Skeletal muscle satellite cell (primary cell): ENCODE measurements at regions not wholly inside any gene's neighbourhood (a gene's known extent, or its start where the extent isn't known, plus 50 kb on each side); places are given as distances from the start of the nearest gene placed in this dataset.

Experiments
- H3K27me3 ChIP-seq: 2 replicates; pipeline ENCODE4 v1.7.0; 2013; ENCODE audit warnings: low read length; ENCODE audit not compliant: control insufficient read depth, insufficient read depth
- H3K36me3 ChIP-seq: 2 replicates; pipeline ENCODE4 v1.7.0; 2013; ENCODE audit warnings: mild to moderate bottlenecking, control low read depth, low read length; ENCODE audit not compliant: insufficient read depth
- H3K4me1 ChIP-seq: 2 replicates; pipeline ENCODE4 v1.7.0; 2013; ENCODE audit warnings: low read length; ENCODE audit not compliant: control insufficient read depth, insufficient read depth
- H3K4me2 ChIP-seq: 2 replicates; pipeline ENCODE4 v1.7.0; 2013; ENCODE audit warnings: mild to moderate bottlenecking, low read length
- H3K4me3 ChIP-seq: 2 replicates; pipeline ENCODE4 v1.7.0; 2013; ENCODE audit warnings: low read length
- H3K9ac ChIP-seq: 2 replicates; pipeline ENCODE4 v1.7.0; 2013; ENCODE audit warnings: mild to moderate bottlenecking, low read depth, low read length, moderate library complexity
- H3K9me3 ChIP-seq: replicated peaks from 2 replicates; pipeline ENCODE4 v1.7.0; 2013; ENCODE audit warnings: mild to moderate bottlenecking, control low read depth, low read length

DNA sequence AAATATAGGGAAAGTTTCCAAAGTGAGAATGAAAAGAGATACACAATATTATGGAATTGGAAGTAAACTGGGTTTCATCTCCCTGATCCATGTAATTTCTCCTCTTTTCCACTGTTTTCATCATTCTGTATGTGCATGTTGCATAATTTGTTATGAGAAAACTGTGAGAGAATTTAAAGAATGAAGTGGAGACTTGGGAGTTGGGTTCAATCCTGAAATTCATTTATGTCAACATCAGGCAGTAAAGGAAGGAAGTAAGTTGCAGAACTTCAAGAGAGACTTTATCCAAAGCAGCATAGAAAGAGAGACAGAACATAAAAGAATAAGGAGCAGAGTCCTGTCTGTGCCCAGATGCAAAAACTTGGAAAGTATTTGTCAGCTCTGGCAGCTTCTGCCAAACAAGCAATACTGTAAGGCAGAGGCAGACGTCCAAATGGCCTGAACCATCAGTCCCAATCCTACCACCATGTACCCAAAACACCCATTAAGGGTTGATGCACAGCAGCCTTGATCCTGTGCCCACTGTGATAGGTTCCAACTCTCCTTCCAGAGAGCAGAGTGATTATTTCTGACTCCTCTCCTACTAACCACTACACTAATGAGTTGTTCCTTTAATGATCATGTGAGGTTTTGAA, 425.3 kb upstream of the CDH6 start:
- H3K36me3 ChIP-seq = no peaks in the 10 kb centered on the region
- H3K27me3 ChIP-seq = no peaks in the 10 kb centered on the region
- no peak overlapping the region for H3K4me2 ChIP-seq
- no peak overlapping the region for H3K4me3 ChIP-seq
- H3K9me3 ChIP-seq = no peaks in the 10 kb centered on the region
- no peak overlapping the region for H3K9ac ChIP-seq
- H3K4me1 ChIP-seq = no peaks in the 10 kb centered on the region

DNA sequence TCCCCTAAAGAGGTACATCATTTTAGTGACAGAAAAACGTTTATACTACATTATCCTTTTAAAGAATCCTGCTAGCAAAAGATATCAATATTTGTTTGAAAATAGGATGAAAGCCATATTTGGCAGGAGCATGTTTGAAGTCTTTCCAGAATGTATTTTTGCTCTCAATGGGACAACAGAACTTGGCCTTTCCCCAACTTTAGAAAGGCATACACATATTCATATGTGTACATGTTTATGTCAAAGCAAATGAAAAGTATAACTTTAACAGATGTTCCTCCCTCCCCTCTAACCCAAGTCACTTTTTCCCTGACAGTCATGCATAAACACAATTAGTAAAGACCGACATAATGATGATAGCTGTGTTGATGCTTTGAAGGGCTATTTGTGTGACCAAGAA, 427.8 kb upstream of the CDH6 start:
- Histone ChIP-seq H3K36me3 (no peaks in the 10 kb centered on the region), H3K4me2 (no peak overlapping the region), H3K4me3 (no peak overlapping the region), H3K4me1 (no peaks in the 10 kb centered on the region), H3K9me3 (no peaks in the 10 kb centered on the region), H3K9ac (no peak overlapping the region), H3K27me3 (no peaks in the 10 kb centered on the region)

DNA sequence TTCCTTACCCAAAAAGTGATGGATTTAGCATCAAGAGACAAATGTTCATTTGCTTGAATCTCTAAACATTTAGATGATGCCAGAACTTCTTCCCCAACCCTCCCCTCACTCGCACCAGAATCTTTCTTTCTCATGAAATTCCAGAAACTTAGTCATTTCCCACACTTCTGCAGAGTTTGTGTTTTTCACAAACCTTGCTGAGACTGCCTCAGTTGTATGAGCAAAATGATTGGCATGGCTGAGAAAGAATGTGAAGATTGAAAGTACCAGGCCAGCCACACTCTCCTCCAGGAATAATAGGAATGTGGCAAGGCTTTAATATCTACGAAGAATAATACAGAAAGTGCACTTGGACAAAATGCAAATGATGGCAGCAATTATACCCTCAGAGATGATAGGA, 428.3 kb upstream of the CDH6 start:
- no peak overlapping the region for H3K9ac ChIP-seq
- no peaks in the 10 kb centered on the region for H3K4me1 ChIP-seq
- no peak overlapping the region for H3K4me3 ChIP-seq
- H3K27me3 ChIP-seq = no peaks in the 10 kb centered on the region
- H3K36me3 ChIP-seq = no peaks in the 10 kb centered on the region
- no peak overlapping the region for H3K4me2 ChIP-seq
- no peaks in the 10 kb centered on the region for H3K9me3 ChIP-seq

DNA sequence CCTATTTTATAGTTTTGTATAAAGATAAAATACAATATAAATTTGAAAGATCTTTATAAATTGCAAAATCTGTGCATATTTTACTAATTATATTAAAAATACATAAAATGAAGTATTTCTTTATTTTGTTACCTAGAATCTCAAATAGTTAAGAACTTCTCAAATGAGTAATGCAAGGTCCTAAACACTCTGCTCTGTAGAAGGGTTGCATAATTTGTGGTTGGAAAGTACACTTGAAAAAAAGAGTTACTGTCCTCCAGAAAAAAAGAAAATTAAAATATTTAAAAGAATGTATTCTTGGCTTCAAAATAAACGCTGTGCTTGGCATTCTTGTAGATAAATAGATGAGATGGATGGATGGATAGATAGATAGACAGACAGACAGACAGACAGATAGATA, 428.8 kb upstream of the CDH6 start:
- Histone ChIP-seq H3K27me3 (no peaks in the 10 kb centered on the region), H3K4me2 (no peak overlapping the region), H3K9ac (no peak overlapping the region), H3K9me3 (no peaks in the 10 kb centered on the region), H3K36me3 (no peaks in the 10 kb centered on the region), H3K4me3 (no peak overlapping the region), H3K4me1 (no peaks in the 10 kb centered on the region)

DNA sequence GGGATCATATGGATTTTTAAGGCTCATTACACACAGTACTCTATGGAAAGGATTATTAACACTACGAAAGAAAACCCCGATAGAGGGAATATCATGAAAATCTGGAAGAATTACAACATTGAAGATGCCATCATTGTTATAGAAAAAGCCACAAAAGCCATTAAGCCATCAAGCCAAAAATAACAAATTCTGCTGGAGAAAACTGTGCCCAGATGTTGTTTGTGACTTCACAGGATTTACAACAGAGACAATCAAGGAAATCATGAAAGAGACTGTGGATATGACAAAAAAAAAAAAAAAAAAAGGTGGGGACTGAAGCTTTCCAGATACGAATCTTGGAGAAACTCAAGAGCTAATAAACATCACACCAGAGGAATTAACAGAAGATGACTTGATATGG, 433.8 kb upstream of the CDH6 start:
- Histone ChIP-seq H3K4me2 (no peak overlapping the region), H3K4me1 (no peaks in the 10 kb centered on the region), H3K9me3 (no peaks in the 10 kb centered on the region), H3K4me3 (no peak overlapping the region), H3K36me3 (no peaks in the 10 kb centered on the region), H3K27me3 (no peaks in the 10 kb centered on the region), H3K9ac (no peak overlapping the region)

DNA sequence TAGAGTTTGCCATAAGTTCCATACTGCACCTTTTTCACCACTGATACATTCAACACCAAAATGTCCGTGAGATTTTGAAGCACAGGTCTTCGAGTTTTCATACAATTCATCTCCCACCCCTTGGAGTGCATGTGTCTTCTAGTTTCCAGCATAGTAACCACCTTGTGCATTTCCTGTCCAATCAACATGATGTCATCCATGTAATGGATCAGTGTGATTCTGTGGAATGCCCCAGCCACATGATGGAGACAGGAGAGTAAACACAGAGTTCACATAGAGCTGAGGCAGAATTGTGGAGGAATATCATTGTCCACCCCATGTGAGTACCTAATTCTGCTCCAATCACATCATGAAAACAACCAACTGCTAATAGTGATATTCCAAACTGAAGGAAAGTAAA, 441.5 kb upstream of the CDH6 start:
- Histone ChIP-seq H3K4me3 (no peak overlapping the region), H3K4me1 (no peaks in the 10 kb centered on the region), H3K4me2 (no peak overlapping the region), H3K36me3 (no peaks in the 10 kb centered on the region), H3K27me3 (no peaks in the 10 kb centered on the region), H3K9me3 (peaks cover 15% of the 10 kb centered on the region), H3K9ac (no peak overlapping the region)

DNA sequence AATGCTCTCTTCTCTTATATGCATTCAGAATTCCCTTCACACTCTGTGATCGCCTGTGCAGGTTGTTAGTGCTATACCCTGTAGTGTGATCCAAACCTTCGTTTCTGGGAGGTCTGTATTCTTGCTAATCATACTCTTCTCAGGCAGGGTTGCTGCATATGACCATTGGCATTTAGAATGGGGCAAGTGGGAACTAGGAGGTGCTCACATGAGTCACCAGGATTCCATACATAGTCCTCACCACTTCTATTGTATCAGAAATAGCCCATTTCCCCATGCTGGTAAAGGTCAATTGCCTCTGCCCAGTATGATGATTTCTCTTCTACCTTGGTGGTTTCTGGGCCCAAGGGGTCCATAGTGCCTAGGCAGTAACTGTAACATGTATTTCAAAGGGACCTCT, 443.5 kb upstream of the CDH6 start:
- H3K36me3 ChIP-seq = no peaks in the 10 kb centered on the region
- no peaks in the 10 kb centered on the region for H3K27me3 ChIP-seq
- no peaks in the 10 kb centered on the region for H3K4me1 ChIP-seq
- H3K9ac ChIP-seq = no peak overlapping the region
- H3K4me3 ChIP-seq = no peak overlapping the region
- no peak overlapping the region for H3K4me2 ChIP-seq
- H3K9me3 ChIP-seq = peaks cover 15% of the 10 kb centered on the region

DNA sequence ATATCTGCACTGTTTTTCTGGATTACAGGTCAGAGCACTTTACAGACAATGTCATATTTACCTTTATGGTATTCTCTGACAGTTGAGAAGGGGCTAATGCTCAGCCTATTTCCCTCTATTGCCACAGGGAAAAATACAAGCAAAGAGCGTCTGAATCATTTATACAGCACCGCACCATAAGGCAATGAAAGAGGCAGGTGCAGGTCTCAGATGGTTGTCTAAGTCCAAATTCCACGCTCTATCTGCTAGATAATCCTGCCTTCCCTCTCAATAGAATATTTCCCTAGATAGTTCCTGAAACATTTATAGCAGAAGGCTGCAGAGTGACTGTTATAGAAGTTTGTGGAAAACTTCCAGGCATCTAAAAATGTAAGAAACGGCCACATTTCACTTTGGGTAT, 446.1 kb upstream of the CDH6 start:
- H3K9ac ChIP-seq = no peak overlapping the region
- H3K4me3 ChIP-seq = no peak overlapping the region
- H3K4me2 ChIP-seq = no peak overlapping the region
- no peaks in the 10 kb centered on the region for H3K36me3 ChIP-seq
- peaks cover 15% of the 10 kb centered on the region for H3K9me3 ChIP-seq
- H3K27me3 ChIP-seq = no peaks in the 10 kb centered on the region
- H3K4me1 ChIP-seq = no peaks in the 10 kb centered on the region

DNA sequence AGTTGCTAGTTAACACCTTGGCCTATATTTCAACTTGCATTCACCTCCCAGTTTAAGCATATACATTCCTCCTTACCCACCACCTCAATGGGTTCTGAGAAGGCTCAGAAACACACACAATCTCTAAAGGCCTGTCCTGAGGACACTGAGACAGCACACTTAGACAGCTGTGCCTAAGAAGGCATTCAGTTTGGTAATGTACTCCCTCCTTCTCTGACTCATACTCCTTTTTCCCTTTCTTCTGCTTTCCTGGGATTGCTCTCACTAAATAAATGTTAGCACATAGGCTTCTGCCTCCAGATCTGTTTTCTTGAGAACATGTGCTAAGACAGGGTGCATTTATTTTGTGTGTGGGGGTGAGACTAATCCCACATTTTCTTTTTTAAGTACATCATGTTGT, 456.8 kb upstream of the CDH6 start:
- no peak overlapping the region for H3K4me2 ChIP-seq
- H3K4me1 ChIP-seq = no peaks in the 10 kb centered on the region
- H3K27me3 ChIP-seq = no peaks in the 10 kb centered on the region
- peaks cover 5% of the 10 kb centered on the region for H3K9me3 ChIP-seq
- H3K36me3 ChIP-seq = no peaks in the 10 kb centered on the region
- no peak overlapping the region for H3K4me3 ChIP-seq
- no peak overlapping the region for H3K9ac ChIP-seq

DNA sequence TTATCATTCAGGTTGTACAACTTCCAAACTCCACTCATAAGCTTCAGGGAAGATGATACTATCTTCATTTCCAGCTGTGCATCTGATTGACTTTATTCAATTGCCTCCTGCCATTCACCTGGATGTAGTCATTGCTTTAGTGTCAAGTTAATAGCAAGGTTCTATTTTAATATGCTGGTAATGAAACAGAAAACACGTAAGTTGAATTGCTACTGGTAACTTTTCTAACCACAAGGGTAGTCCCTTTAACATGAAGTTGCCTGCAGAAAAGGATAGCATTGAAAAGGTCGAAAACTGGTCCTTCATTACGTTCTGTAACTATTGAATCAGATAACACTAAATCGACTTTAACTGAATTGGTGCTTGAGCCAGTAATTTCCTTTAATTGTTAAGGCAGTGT, 459.4 kb upstream of the CDH6 start:
- H3K4me1 ChIP-seq = no peaks in the 10 kb centered on the region
- no peaks in the 10 kb centered on the region for H3K27me3 ChIP-seq
- H3K9me3 ChIP-seq = peaks cover 5% of the 10 kb centered on the region
- no peak overlapping the region for H3K4me3 ChIP-seq
- H3K36me3 ChIP-seq = no peaks in the 10 kb centered on the region
- H3K4me2 ChIP-seq = no peak overlapping the region
- H3K9ac ChIP-seq = no peak overlapping the region

DNA sequence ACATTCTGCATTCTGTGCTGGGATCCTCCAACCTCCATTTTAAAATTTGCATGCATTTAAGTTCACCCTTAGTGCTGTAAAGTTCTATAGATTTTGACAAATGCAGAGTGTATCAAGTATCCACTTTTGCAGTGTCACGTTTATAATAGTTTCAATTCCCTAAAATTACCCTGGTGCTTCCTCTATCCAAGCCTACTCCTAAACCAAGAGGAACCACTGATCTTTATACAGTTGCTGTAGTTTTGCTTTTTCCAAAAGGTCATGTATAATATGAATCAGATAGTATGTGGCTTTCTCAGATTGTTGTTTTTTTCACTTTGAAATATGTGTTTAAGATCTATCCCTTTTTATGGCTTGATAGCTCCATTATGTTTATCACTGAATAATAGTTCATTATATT, 468.4 kb upstream of the CDH6 start:
- H3K36me3 ChIP-seq = no peaks in the 10 kb centered on the region
- no peak overlapping the region for H3K4me2 ChIP-seq
- no peak overlapping the region for H3K4me3 ChIP-seq
- no peaks in the 10 kb centered on the region for H3K27me3 ChIP-seq
- no peaks in the 10 kb centered on the region for H3K4me1 ChIP-seq
- H3K9me3 ChIP-seq = peaks cover 4% of the 10 kb centered on the region
- no peak overlapping the region for H3K9ac ChIP-seq

DNA sequence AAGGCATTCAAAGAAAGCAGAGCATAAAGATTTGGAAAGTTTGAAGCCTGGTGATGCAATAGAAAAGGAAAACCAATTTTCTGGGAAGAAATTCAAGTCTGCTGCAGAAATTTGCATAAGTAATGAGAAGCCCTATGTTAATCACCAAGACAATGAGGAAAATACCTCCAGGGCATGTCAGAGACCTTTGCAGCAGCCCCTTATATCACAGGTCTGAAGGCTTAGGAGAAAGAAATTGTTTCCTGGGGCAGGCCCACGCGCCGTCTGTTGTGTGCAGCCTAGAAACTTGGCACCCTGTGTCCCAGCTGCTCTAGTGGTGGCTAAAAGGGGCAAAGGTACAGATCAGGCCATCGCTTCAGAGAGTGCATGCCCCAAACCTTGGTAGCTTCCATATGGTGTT, 495.3 kb upstream of the CDH6 start:
- peaks cover 4% of the 10 kb centered on the region for H3K9me3 ChIP-seq
- no peaks in the 10 kb centered on the region for H3K4me1 ChIP-seq
- no peak overlapping the region for H3K4me3 ChIP-seq
- H3K4me2 ChIP-seq = no peak overlapping the region
- H3K36me3 ChIP-seq = no peaks in the 10 kb centered on the region
- H3K9ac ChIP-seq = no peak overlapping the region
- H3K27me3 ChIP-seq = no peaks in the 10 kb centered on the region
